HCT116 (cell line): ENCODE measurements at regions not wholly inside any gene's neighbourhood (a gene's known extent, or its start where the extent isn't known, plus 50 kb on each side); places are given as distances from the start of the nearest gene placed in this dataset.

ENCODE experiments used
- ATAC-seq: fragments of 200-7000 bp; cut with Tn5 transposase; 2 replicates; pipeline ENCODE4 v1.9.1; 2020; ENCODE audit warnings: mild to moderate bottlenecking, moderate library complexity
- BruUV-seq: library from RNA; stranded (reverse); fragments of 400-500 nt; replicated peaks from 2 replicates; lab custom pipeline; 2021; lab: Mats Ljungman, UMichigan
- CTCF ChIA-PET: fragments of 300-600 bp; sonication (Branson Sonifier 250); formaldehyde crosslinking; loops from one replicate; lab custom pipeline; 2021; ENCODE audit warnings: antibody characterized with exemption; lab: Charles Lee
- POLR2A ChIA-PET: fragments of 300-600, 350-600 bp; sonication (Branson Sonifier 250); formaldehyde crosslinking; loops from one replicate; lab custom pipeline; 2021; ENCODE audit warnings: antibody characterized with exemption; lab: Charles Lee
- RAD21 ChIA-PET, 2 experiments: fragments of 300-600 bp; sonication (Branson Sonifier 250); formaldehyde crosslinking; loops; one replicate each; lab custom pipeline; 2023; ENCODE audit warnings: low total read pairs in 2 of 2; ENCODE audit not compliant: uncharacterized antibody in 2 of 2, unreplicated experiment in 2 of 2, low non-redundant PET in 1 of 2; lab: Charles Lee
- DNase-seq: peaks from one replicate; pipeline ENCODE4 v3.0.0-alpha.2; 2010; ENCODE audit warnings: low read depth, low spot score
- H2AFZ ChIP-seq: fragments of 200-600 bp; shearing (Covaris generic), sonication (generic); 2 replicates; pipeline ENCODE4 v1.6.1; 2017; ENCODE audit warnings: low read depth, mixed run types, mixed read lengths, antibody characterized with exemption, low read length; ENCODE audit not compliant: poor library complexity, severe bottlenecking
- H3K27ac ChIP-seq: 2 replicates; pipeline ENCODE4 v1.5.1; 2012; ENCODE audit warnings: low read depth, low read length
- H3K27me3 ChIP-seq: fragments of 200-600 bp; sonication (generic); 2 replicates; pipeline ENCODE4 v1.6.1; 2016; ENCODE audit warnings: mixed run types, low read length, mixed read lengths; ENCODE audit not compliant: insufficient read depth
- H3K36me3 ChIP-seq, 2 experiments: fragments of 200-500 bp in 1 of 2; fragments of 200-600 bp in 1 of 2; sonication (Bioruptor generic) in 1 of 2; sonication (generic) in 1 of 2; 2 replicates each; pipeline versions ENCODE4 v1.5.1 to v1.6.1; 2014 to 2016; ENCODE audit warnings: low read length in 2 of 2, inconsistent platforms in 1 of 2, mixed read lengths in 1 of 2, mixed run types in 1 of 2; ENCODE audit not compliant: insufficient read depth in 2 of 2, control insufficient read depth in 1 of 2
- H3K4me1 ChIP-seq, 2 experiments: fragments of 200-600 bp in 1 of 2; sonication (generic) in 1 of 2; 2 replicates each; pipeline versions ENCODE4 v1.5.1 to v1.6.1; 2012 to 2017; ENCODE audit warnings: low read length in 2 of 2, inconsistent platforms in 1 of 2, mild to moderate bottlenecking in 1 of 2, mixed read lengths in 1 of 2, mixed run types in 1 of 2, moderate library complexity in 1 of 2; ENCODE audit not compliant: insufficient read depth in 2 of 2, control insufficient read depth in 1 of 2
- H3K4me2 ChIP-seq: fragments of 200-600 bp; sonication (generic); 2 replicates; pipeline ENCODE4 v1.6.1; 2017; ENCODE audit warnings: mixed run types, low read length, mixed read lengths
- H3K4me3 ChIP-seq, 2 experiments: fragments of 200-600 bp in 1 of 2; sonication (generic) in 1 of 2; replicated peaks in 1 of 2; 2 replicates each; pipeline ENCODE4 v1.5.1; 2011 to 2016; ENCODE audit warnings: low read length in 2 of 2, control low read depth in 1 of 2, low read depth in 1 of 2, mild to moderate bottlenecking in 1 of 2, mixed read lengths in 1 of 2, mixed run types in 1 of 2
- H3K79me2 ChIP-seq: fragments of 200-600 bp; sonication (generic); 2 replicates; pipeline ENCODE4 v1.6.1; 2017; ENCODE audit warnings: mild to moderate bottlenecking, mixed run types, low read length, moderate library complexity, mixed read lengths; ENCODE audit not compliant: insufficient read depth
- H3K9ac ChIP-seq: fragments of 200-600 bp; sonication (generic); 2 replicates; pipeline ENCODE4 v1.6.1; 2016; ENCODE audit warnings: low read length, mixed read lengths
- H3K9me2 ChIP-seq: fragments of 200-600 bp; sonication (generic), shearing (Covaris generic); 2 replicates; pipeline ENCODE4 v1.6.1; 2017; ENCODE audit warnings: mixed run types, mild to moderate bottlenecking, moderate library complexity; ENCODE audit not compliant: insufficient read depth
- H3K9me3 ChIP-seq, 2 experiments: fragments of 200-500 bp in 1 of 2; fragments of 200-600 bp in 1 of 2; sonication (Bioruptor generic) in 1 of 2; sonication (generic) in 1 of 2; 2 replicates each; pipeline ENCODE4 v1.6.1; 2014 to 2017; ENCODE audit warnings: low read length in 2 of 2, mixed read lengths in 2 of 2, inconsistent platforms in 1 of 2, low read depth in 1 of 2, mild to moderate bottlenecking in 1 of 2, mixed run types in 1 of 2, moderate library complexity in 1 of 2; ENCODE audit not compliant: control insufficient read depth in 1 of 2, insufficient read depth in 1 of 2
- H4K20me1 ChIP-seq: fragments of 200-600 bp; sonication (generic), shearing (Covaris generic); 2 replicates; pipeline ENCODE4 v1.6.1; 2017; ENCODE audit warnings: mixed run types, mild to moderate bottlenecking, moderate library complexity; ENCODE audit not compliant: insufficient read depth
- FOSL1 ChIP-seq: IDR thresholded peaks from 2 replicates; pipeline ENCODE4 v1.6.1; 2012; ENCODE audit warnings: low read depth
- JUND ChIP-seq: IDR thresholded peaks from 2 replicates; pipeline ENCODE4 v1.6.1; 2012
- POLR2A ChIP-seq: IDR thresholded peaks from 2 replicates; pipeline ENCODE4 v1.7.0; 2011; ENCODE audit warnings: borderline replicate concordance; ENCODE audit not compliant: insufficient read depth, insufficient read length; ENCODE audit errors: extremely low read depth
- POLR2AphosphoS5 ChIP-seq: IDR thresholded peaks from 2 replicates; pipeline ENCODE4 v1.6.1; 2011; ENCODE audit warnings: mild to moderate bottlenecking, low read depth, low read length, moderate library complexity
- RAD21 ChIP-seq: IDR thresholded peaks from 2 replicates; pipeline ENCODE4 v1.6.1; 2012; ENCODE audit warnings: low read depth, mild to moderate bottlenecking
- SIN3A ChIP-seq: IDR thresholded peaks from 2 replicates; pipeline ENCODE4 v1.6.1; 2012; ENCODE audit warnings: low read depth
- TCF7L2 ChIP-seq: IDR thresholded peaks from 2 replicates; pipeline ENCODE4 v1.7.0; 2011; ENCODE audit warnings: borderline replicate concordance, inconsistent platforms; ENCODE audit not compliant: insufficient read depth, insufficient read length; ENCODE audit errors: extremely low read depth
- YY1 ChIP-seq: IDR thresholded peaks from 2 replicates; pipeline ENCODE4 v1.6.1; 2011; ENCODE audit warnings: low read length, low read depth, moderate library complexity, mild to moderate bottlenecking; ENCODE audit not compliant: insufficient replicate concordance; ENCODE audit errors: extremely low read depth
- ZFX ChIP-seq: fragments of 450-650 bp; IDR thresholded peaks from 2 replicates; pipeline ENCODE4 v1.6.1; 2017
- ZNF274 ChIP-seq: fragments of 200-500 bp; sonication (Bioruptor generic); IDR thresholded peaks from 2 replicates; pipeline ENCODE4 v1.6.1; 2014; ENCODE audit warnings: mild to moderate bottlenecking, low read depth, low read length, inconsistent platforms
- intact Hi-C: fragments of 100-400 bp; cut with micrococcal nuclease; formaldehyde crosslinking; loops from 2 replicates; pipeline ENCODE4 v1.10.0; 2022
- TF ChIP-seq, protein P1 (sequence below), 3 experiments: fragments of 200-600 bp in 1 of 3; sonication (generic) in 1 of 3; IDR thresholded peaks in 2 of 3; conservative IDR thresholded peaks in 1 of 3; 2 replicates each; pipeline ENCODE4 v1.5.1; 2012 to 2017; ENCODE audit warnings: low read depth in 2 of 3, low read length in 2 of 3, antibody characterized with exemption in 1 of 3, borderline replicate concordance in 1 of 3, control low read depth in 1 of 3, mild to moderate bottlenecking in 1 of 3, mixed read lengths in 1 of 3, mixed run types in 1 of 3, moderate library complexity in 1 of 3; ENCODE audit not compliant: insufficient read depth in 1 of 3
- TF ChIP-seq, protein P2 (sequence below): IDR thresholded peaks from 2 replicates; pipeline ENCODE4 v1.6.1; 2012

DNA sequence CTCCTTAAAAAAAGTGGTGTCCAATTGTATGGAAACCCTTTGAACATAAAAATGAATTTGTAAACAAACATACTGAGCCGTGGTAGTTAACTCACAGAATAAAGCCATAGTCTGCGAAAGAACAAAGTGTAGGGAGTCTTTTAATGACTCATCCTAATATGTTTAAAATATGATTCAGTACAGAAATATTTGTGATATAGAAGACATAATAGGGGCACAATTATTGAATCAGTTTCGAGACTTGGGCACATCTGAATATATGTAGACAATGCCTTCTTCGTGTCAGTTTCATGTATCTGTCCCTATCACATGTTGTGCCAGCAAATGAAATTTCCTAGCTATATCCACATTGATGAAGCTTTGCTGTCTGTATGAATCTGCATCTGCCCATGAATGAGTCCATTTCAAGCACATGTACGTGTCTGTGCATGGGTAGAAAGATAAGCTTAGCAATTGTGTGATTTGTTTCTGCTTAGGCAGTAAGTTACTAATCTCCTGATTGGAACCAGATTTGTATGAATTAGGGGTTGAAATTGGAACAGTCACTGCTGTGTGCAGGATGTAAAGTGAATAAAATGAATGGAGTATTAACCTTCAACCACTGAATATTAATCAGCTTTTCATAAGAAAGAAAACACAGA, 112.5 kb upstream of the SOX9 start:
- intact Hi-C loops: no loop called here
- Histone ChIP-seq H3K27me3 (no peaks in the 10 kb centered on the region), H3K4me3 (no peak overlapping the region), H3K36me3 (no peaks in the 10 kb centered on the region), H3K4me1 (peaks cover 10 to 16% of the 10 kb centered on the region in 2 experiments), H3K4me2 (peak overlapping the region; percentile 39), H3K9me2 (no peaks in the 10 kb centered on the region), H3K9me3 (no peaks in the 10 kb centered on the region), H2AFZ (peak overlapping the region; percentile 87), H3K27ac (no peak overlapping the region), H4K20me1 (no peaks in the 10 kb centered on the region)
- ATAC-seq: peak; percentile 75
- no TSS peak for BruUV-seq
- ChIA-PET POLR2A (no interaction called here), RAD21 (no interaction called here)
- TF ChIP-seq, protein P1, sequence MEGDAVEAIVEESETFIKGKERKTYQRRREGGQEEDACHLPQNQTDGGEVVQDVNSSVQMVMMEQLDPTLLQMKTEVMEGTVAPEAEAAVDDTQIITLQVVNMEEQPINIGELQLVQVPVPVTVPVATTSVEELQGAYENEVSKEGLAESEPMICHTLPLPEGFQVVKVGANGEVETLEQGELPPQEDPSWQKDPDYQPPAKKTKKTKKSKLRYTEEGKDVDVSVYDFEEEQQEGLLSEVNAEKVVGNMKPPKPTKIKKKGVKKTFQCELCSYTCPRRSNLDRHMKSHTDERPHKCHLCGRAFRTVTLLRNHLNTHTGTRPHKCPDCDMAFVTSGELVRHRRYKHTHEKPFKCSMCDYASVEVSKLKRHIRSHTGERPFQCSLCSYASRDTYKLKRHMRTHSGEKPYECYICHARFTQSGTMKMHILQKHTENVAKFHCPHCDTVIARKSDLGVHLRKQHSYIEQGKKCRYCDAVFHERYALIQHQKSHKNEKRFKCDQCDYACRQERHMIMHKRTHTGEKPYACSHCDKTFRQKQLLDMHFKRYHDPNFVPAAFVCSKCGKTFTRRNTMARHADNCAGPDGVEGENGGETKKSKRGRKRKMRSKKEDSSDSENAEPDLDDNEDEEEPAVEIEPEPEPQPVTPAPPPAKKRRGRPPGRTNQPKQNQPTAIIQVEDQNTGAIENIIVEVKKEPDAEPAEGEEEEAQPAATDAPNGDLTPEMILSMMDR (IDR thresholded peaks at IDR 0.05 in 2 of 3, conservative IDR thresholded peaks at IDR 0.05 in 1 of 3; ENCODE audit: borderline replicate concordance in 1 of 3, insufficient read depth in 1 of 3, low read depth in 2 of 3, low read length in 2 of 3): no peak
- TF ChIP-seq TCF7L2 (peak; percentile 36), JUND (peak; percentile 45; the same call in 1 of the 2 replicates), SIN3A (no peak), FOSL1 (peak; percentile 64)
- TF ChIP-seq, all 23 proteins: peak for 3
- Histone ChIP-seq H3K9ac (0 out of 2 replicates have a peak overlapping the region, but pooled peaks have one; percentile 0), H3K79me2 (no peaks in the 10 kb centered on the region)
- CTCF ChIA-PET: no interaction called here
- DNase-seq: no peak

DNA sequence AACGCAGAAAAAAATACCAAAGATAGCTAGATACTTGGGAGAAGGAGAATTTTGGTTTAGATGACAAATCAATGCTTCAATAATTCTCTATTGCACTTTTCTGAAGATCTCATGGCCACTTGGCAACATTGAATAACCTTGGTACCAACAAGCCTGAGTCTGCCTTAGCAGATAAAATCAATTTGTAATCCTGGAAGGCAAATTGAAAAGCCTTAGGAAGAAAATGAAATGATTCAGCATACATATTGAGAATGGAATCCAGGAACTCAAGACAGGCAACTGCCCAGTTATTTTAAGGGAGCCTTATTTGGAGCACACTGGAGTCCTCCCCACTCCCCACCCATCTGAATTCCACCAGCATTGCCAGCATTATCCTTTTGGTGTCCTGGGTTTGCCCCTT, 109.3 kb upstream of the SOX9 start:
- Histone ChIP-seq H3K9me2 (no peaks in the 10 kb centered on the region), H3K9ac (no peak overlapping the region), H3K4me2 (no peak overlapping the region), H3K4me1 (peaks cover 10 to 16% of the 10 kb centered on the region in 2 experiments), H3K4me3 (no peak overlapping the region), H3K27me3 (no peaks in the 10 kb centered on the region), H3K79me2 (no peaks in the 10 kb centered on the region), H3K36me3 (no peaks in the 10 kb centered on the region), H3K27ac (no peak overlapping the region), H4K20me1 (no peaks in the 10 kb centered on the region), H3K9me3 (no peaks in the 10 kb centered on the region), H2AFZ (no peak overlapping the region)
- ChIA-PET CTCF (no interaction called here), POLR2A (no interaction called here), RAD21 (no interaction called here)
- BruUV-seq: no TSS peak
- no peak for DNase-seq
- no peak for ATAC-seq
- intact Hi-C loops: no loop called here
- TF ChIP-seq, protein P2, sequence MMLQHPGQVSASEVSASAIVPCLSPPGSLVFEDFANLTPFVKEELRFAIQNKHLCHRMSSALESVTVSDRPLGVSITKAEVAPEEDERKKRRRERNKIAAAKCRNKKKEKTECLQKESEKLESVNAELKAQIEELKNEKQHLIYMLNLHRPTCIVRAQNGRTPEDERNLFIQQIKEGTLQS: no peak
- TF ChIP-seq FOSL1 (no peak), ZNF274 (no peak), RAD21 (no peak), SIN3A (no peak), POLR2AphosphoS5 (no peak), JUND (no peak), POLR2A (no peak), ZFX (no peak), YY1 (no peak)
- TF ChIP-seq, protein P1 (IDR thresholded peaks at IDR 0.05 in 2 of 3, conservative IDR thresholded peaks at IDR 0.05 in 1 of 3; ENCODE audit: borderline replicate concordance in 1 of 3, insufficient read depth in 1 of 3, low read depth in 2 of 3, low read length in 2 of 3): no peak
